AG10803 (cell line): ENCODE measurements at regions not wholly inside any gene's neighbourhood (a gene's known extent, or its start where the extent isn't known, plus 50 kb on each side); places are given as distances from the start of the nearest gene placed in this dataset.

ENCODE experiments used
- DNase-seq: peaks from one replicate; pipeline ENCODE4 v3.0.0; 2010; ENCODE audit warnings: low read depth
- H3K4me3 ChIP-seq: 2 replicates; pipeline ENCODE4 v1.5.1; 2011; ENCODE audit warnings: mild to moderate bottlenecking, low read length, control low read depth
- CTCF ChIP-seq: conservative IDR thresholded peaks from 2 replicates; pipeline ENCODE4 v1.5.1; 2011; ENCODE audit warnings: mild to moderate bottlenecking, low read length, control low read depth, inconsistent platforms

- DNase-seq = no peak
These were observed 301.8 kb downstream of the TFAP2C start for GRCh38 chr20:56930876-56931275.

GRCh38 chr20:56932575-56933330, 303.6 kb downstream of the TFAP2C start:
- no peak for TF ChIP-seq CTCF
- H3K4me3 ChIP-seq = no peak overlapping the region
- no peak for DNase-seq

More at GRCh38 chr20:56930876-56931275, 301.8 kb downstream of the TFAP2C start:
- no peak overlapping the region for H3K4me3 ChIP-seq
- no peak for TF ChIP-seq CTCF

GRCh38 chr20:56933331-56933698, 304.2 kb downstream of the TFAP2C start:
- no peak for TF ChIP-seq CTCF
- no peak for DNase-seq
- H3K4me3 ChIP-seq = no peak overlapping the region

GRCh38 chr20:56934888-56935287, 305.8 kb downstream of the TFAP2C start:
- no peak for DNase-seq
- no peak overlapping the region for H3K4me3 ChIP-seq
- no peak for TF ChIP-seq CTCF

GRCh38 chr20:56940466-56940865, 311.4 kb downstream of the TFAP2C start:
- DNase-seq = no peak

GRCh38 chr20:56941101-56941686, 312.1 kb downstream of the TFAP2C start:
- no peak for TF ChIP-seq CTCF
- H3K4me3 ChIP-seq = no peak overlapping the region
- DNase-seq = no peak

More at GRCh38 chr20:56940466-56940865, 311.4 kb downstream of the TFAP2C start:
- TF ChIP-seq CTCF = no peak
- no peak overlapping the region for H3K4me3 ChIP-seq
